H1 (cell line): ENCODE measurements at regions not wholly inside any gene's neighbourhood (a gene's known extent, or its start where the extent isn't known, plus 50 kb on each side); places are given as distances from the start of the nearest gene placed in this dataset.

Experiments
- EP300 ChIP-seq, 2 experiments: IDR thresholded peaks; 1 replicate in 1 of 2; 2 replicates in 1 of 2; pipeline ENCODE4 v1.6.1; 2011 to 2012; ENCODE audit warnings: low read depth in 2 of 2, low read length in 2 of 2, mild to moderate bottlenecking in 2 of 2, borderline replicate concordance in 1 of 2, inconsistent platforms in 1 of 2, moderate library complexity in 1 of 2
- JUND ChIP-seq: IDR thresholded peaks from 2 replicates; pipeline ENCODE4 v1.6.1; 2011; ENCODE audit warnings: mild to moderate bottlenecking, improper control_type of control experiment, low read length
- NANOG ChIP-seq: IDR thresholded peaks from 2 replicates; pipeline ENCODE4 v1.6.1; 2011; ENCODE audit warnings: low read length, low read depth, mild to moderate bottlenecking, inconsistent platforms; ENCODE audit not compliant: insufficient read depth, poor library complexity, severe bottlenecking
- POLR2A ChIP-seq, 2 experiments: IDR thresholded peaks; 1 replicate in 1 of 2; 2 replicates in 1 of 2; pipeline ENCODE4 v1.6.1; 2011; ENCODE audit warnings: low read depth in 2 of 2, low read length in 2 of 2, mild to moderate bottlenecking in 2 of 2; ENCODE audit errors: control extremely low read depth in 1 of 2
- RBBP5 ChIP-seq: IDR thresholded peaks from 2 replicates; pipeline ENCODE4 v1.7.1; 2012; ENCODE audit warnings: low read depth, mild to moderate bottlenecking, inconsistent platforms, low read length, moderate library complexity, borderline replicate concordance
- SP1 ChIP-seq: IDR thresholded peaks from 2 replicates; pipeline ENCODE4 v1.6.1; 2011; ENCODE audit warnings: low read depth, low read length
- TF ChIP-seq, protein P1 (sequence below), 3 experiments: IDR thresholded peaks; 1 replicate in 2 of 3; 2 replicates in 1 of 3; pipeline versions ENCODE4 v1.5.1 to v1.6.1; 2011; ENCODE audit warnings: low read length in 3 of 3, mild to moderate bottlenecking in 3 of 3, inconsistent platforms in 2 of 3, low read depth in 1 of 3, moderate library complexity in 1 of 3; ENCODE audit not compliant: insufficient read depth in 1 of 3; ENCODE audit errors: control extremely low read depth in 1 of 3

DNA sequence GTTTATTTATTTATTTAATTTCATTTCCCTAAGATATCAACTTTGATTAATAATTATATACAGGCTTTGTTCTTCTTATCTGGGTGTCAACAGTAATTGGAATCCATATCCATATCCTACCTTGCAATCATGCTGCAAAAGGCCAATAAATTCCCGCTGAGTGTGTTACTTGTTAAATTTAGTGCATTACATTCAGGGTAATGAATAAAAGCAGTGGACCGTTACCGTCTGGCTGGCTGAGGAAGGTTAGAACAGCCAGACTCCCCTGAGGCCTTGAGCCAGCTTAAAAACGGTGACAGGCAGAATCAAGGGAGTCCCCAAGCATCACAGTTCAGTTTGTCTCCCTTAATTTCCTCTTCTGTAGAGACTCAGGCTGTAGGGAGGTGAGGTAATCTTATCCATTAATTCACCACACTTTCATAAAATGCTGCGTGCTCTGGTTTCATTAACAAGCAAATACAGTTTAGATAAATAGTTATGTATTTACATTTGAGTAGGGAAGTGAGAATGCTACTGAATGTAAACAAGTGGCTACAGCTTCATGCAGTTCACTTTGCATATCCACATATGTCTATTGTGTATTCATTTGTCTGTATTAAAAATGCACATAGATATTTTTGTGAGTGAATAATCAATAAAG is 888.2 kb upstream of the CXADR start:
- no peak for TF ChIP-seq RBBP5
- TF ChIP-seq EP300 (IDR thresholded peaks at IDR 0.05; ENCODE audit: borderline replicate concordance in 1 of 2, low read depth in 2 of 2, low read length in 2 of 2): no peak
- TF ChIP-seq SP1: no peak
- TF ChIP-seq POLR2A (IDR thresholded peaks at IDR 0.05; ENCODE audit: control extremely low read depth in 1 of 2, low read depth in 2 of 2, low read length in 2 of 2): no peak
- TF ChIP-seq JUND: no peak
- TF ChIP-seq, protein P1, sequence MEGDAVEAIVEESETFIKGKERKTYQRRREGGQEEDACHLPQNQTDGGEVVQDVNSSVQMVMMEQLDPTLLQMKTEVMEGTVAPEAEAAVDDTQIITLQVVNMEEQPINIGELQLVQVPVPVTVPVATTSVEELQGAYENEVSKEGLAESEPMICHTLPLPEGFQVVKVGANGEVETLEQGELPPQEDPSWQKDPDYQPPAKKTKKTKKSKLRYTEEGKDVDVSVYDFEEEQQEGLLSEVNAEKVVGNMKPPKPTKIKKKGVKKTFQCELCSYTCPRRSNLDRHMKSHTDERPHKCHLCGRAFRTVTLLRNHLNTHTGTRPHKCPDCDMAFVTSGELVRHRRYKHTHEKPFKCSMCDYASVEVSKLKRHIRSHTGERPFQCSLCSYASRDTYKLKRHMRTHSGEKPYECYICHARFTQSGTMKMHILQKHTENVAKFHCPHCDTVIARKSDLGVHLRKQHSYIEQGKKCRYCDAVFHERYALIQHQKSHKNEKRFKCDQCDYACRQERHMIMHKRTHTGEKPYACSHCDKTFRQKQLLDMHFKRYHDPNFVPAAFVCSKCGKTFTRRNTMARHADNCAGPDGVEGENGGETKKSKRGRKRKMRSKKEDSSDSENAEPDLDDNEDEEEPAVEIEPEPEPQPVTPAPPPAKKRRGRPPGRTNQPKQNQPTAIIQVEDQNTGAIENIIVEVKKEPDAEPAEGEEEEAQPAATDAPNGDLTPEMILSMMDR (IDR thresholded peaks at IDR 0.05; ENCODE audit: control extremely low read depth in 1 of 3, insufficient read depth in 1 of 3, low read depth in 1 of 3, low read length in 3 of 3): no peak
- TF ChIP-seq NANOG: no peak
